Ovary (tissue), 3 donors: ENCODE measurements at regions not wholly inside any gene's neighbourhood (a gene's known extent, or its start where the extent isn't known, plus 50 kb on each side); places are given as distances from the start of the nearest gene placed in this dataset.

Experiments used
- EP300 ChIP-seq: sonication (generic); formaldehyde crosslinking; IDR thresholded peaks from one replicate; pipeline ENCODE4 v1.6.1; 2017; ENCODE audit warnings: antibody characterized with exemption
- POLR2A ChIP-seq: fragments of 450-650 bp; IDR thresholded peaks from one replicate; pipeline ENCODE4 v1.6.1; 2017; ENCODE audit warnings: antibody characterized with exemption, mild to moderate bottlenecking, moderate library complexity
- TF ChIP-seq, protein P1 (sequence below), 3 donors: fragments of 450-650 bp in 2 of 3; fragments of 200-600 bp in 1 of 3; IDR thresholded peaks; one replicate each; pipeline versions ENCODE4 v1.5.1 to v1.8.0; 2016 to 2022; ENCODE audit warnings: antibody characterized with exemption in 3 of 3, mild to moderate bottlenecking in 1 of 3
- donor health status: DM: no; HTN: no; CAD: no.

DNA sequence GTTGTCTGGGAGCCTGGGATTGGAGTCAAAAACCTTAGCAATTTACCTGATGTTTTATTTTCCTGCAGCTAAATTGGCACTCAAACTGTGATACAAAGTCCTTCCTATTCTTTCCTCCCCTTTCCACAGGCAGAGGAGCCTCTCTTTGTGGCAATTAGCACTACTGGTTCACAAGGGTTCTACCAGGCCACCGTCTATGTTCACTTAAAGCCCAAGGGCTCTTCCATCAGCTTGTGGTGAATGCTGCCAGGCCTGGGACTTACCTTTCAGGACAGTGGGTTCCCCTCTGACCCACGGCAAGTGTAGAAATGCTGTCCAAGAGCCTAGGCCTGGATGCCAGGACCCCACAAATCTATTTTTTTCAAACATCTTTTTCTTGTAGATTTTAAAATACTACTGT lies 251.9 kb upstream of the B3GALT2 start:
- TF ChIP-seq, protein P1, sequence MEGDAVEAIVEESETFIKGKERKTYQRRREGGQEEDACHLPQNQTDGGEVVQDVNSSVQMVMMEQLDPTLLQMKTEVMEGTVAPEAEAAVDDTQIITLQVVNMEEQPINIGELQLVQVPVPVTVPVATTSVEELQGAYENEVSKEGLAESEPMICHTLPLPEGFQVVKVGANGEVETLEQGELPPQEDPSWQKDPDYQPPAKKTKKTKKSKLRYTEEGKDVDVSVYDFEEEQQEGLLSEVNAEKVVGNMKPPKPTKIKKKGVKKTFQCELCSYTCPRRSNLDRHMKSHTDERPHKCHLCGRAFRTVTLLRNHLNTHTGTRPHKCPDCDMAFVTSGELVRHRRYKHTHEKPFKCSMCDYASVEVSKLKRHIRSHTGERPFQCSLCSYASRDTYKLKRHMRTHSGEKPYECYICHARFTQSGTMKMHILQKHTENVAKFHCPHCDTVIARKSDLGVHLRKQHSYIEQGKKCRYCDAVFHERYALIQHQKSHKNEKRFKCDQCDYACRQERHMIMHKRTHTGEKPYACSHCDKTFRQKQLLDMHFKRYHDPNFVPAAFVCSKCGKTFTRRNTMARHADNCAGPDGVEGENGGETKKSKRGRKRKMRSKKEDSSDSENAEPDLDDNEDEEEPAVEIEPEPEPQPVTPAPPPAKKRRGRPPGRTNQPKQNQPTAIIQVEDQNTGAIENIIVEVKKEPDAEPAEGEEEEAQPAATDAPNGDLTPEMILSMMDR (IDR thresholded peaks at IDR 0.05), result no peak
- TF ChIP-seq POLR2A, result no peak
- TF ChIP-seq EP300, result no peak
